H1 (cell line): ENCODE measurements at regions not wholly inside any gene's neighbourhood (a gene's known extent, or its start where the extent isn't known, plus 50 kb on each side); places are given as distances from the start of the nearest gene placed in this dataset.
A peak's percentile ranks its signal among the peaks of the same experiment; 100 is the strongest.

Source experiments
- CTCF ChIA-PET: fragments of 300-600 bp; sonication (Branson Sonifier 250); formaldehyde crosslinking; loops from one replicate; lab custom pipeline; 2021; ENCODE audit not compliant: partially characterized antibody; lab: Charles Lee
- POLR2A ChIA-PET: fragments of 300-600 bp; sonication (Branson Sonifier 250); formaldehyde crosslinking; loops from one replicate; lab custom pipeline; 2021; ENCODE audit warnings: inconsistent platforms; ENCODE audit not compliant: partially characterized antibody; lab: Charles Lee
- DNase-seq, 2 experiments: peaks; one replicate each; pipeline versions ENCODE4 v3.0.0 to v3.0.0-alpha.2; 2010 to 2022; ENCODE audit warnings: low spot score in 2 of 2, low read depth in 1 of 2, mixed read lengths in 1 of 2
- FAIRE-seq: peaks from 2 replicates; lab custom pipeline; 2011; peaks lifted over from hg19 to GRCh38; lab: Jason Lieb, UNC
- H2AFZ ChIP-seq: 2 replicates; pipeline ENCODE4 v1.8.1; 2012; ENCODE audit warnings: low read length, inconsistent platforms
- H2AK5ac ChIP-seq: 2 replicates; pipeline ENCODE4 v1.6.1; 2013; ENCODE audit warnings: low read depth, low read length
- H2BK120ac ChIP-seq: replicated peaks from 2 replicates; pipeline ENCODE3; 2013; ENCODE audit warnings: low read depth, low read length, inconsistent platforms
- H2BK12ac ChIP-seq: 2 replicates; pipeline ENCODE4 v1.6.1; 2013; ENCODE audit warnings: low read depth, low read length
- H2BK15ac ChIP-seq: 2 replicates; pipeline ENCODE4 v1.6.1; 2013; ENCODE audit warnings: low read length
- H2BK20ac ChIP-seq: 2 replicates; pipeline ENCODE4 v1.6.1; 2013; ENCODE audit warnings: low read length
- H2BK5ac ChIP-seq: 2 replicates; pipeline ENCODE4 v1.6.1; 2013; ENCODE audit warnings: low read depth, low read length
- H3K14ac ChIP-seq: 2 replicates; pipeline ENCODE4 v1.6.1; 2013; ENCODE audit warnings: inconsistent platforms; ENCODE audit not compliant: insufficient read length
- H3K18ac ChIP-seq: 2 replicates; pipeline ENCODE4 v1.6.1; 2013; ENCODE audit warnings: low read length; ENCODE audit errors: extremely low read depth
- H3K23ac ChIP-seq: 2 replicates; pipeline ENCODE4 v1.6.1; 2013; ENCODE audit warnings: inconsistent platforms; ENCODE audit not compliant: insufficient read length
- H3K23me2 ChIP-seq: 2 replicates; pipeline ENCODE4 v1.6.1; 2013; ENCODE audit warnings: low read depth, low read length
- H3K27ac ChIP-seq: 2 replicates; pipeline ENCODE4 v1.6.1; 2011; ENCODE audit warnings: low read depth, low read length, inconsistent platforms
- H3K27me3 ChIP-seq, 4 experiments: replicated peaks in 1 of 4; 1 replicate in 1 of 4; 2 replicates in 3 of 4; pipeline versions ENCODE4 v1.6.1 to v1.8.1; 2011 to 2013; ENCODE audit warnings: low read length in 3 of 4, mild to moderate bottlenecking in 3 of 4, inconsistent platforms in 2 of 4, mixed read lengths in 2 of 4, moderate library complexity in 1 of 4; ENCODE audit not compliant: control insufficient read depth in 3 of 4, insufficient read depth in 3 of 4; ENCODE audit errors: extremely low read depth in 1 of 4
- H3K36me3 ChIP-seq, 4 experiments: 2 replicates each; pipeline versions ENCODE4 v1.6.1 to v1.8.1; 2011 to 2013; ENCODE audit warnings: mild to moderate bottlenecking in 4 of 4, low read length in 3 of 4, moderate library complexity in 2 of 4, control low read depth in 1 of 4, inconsistent platforms in 1 of 4; ENCODE audit not compliant: insufficient read depth in 4 of 4, control insufficient read depth in 2 of 4
- H3K4ac ChIP-seq: replicated peaks from 2 replicates; pipeline ENCODE3; 2013; ENCODE audit warnings: low read length, low read depth, mixed read lengths, inconsistent platforms; ENCODE audit not compliant: insufficient read length
- H3K4me1 ChIP-seq, 4 experiments: replicated peaks in 1 of 4; 1 replicate in 1 of 4; 2 replicates in 3 of 4; pipeline versions ENCODE4 v1.6.1 to v1.8.1; 2011 to 2013; ENCODE audit warnings: low read length in 3 of 4, inconsistent platforms in 2 of 4, mixed read lengths in 1 of 4; ENCODE audit not compliant: insufficient read depth in 4 of 4, control insufficient read depth in 3 of 4
- H3K4me2 ChIP-seq, 2 experiments: 2 replicates each; pipeline versions ENCODE4 v1.6.1 to v1.8.1; 2011 to 2013; ENCODE audit warnings: low read depth in 2 of 2, low read length in 2 of 2, control low read depth in 1 of 2, inconsistent platforms in 1 of 2, mild to moderate bottlenecking in 1 of 2; ENCODE audit not compliant: insufficient read depth in 1 of 2
- H3K4me3 ChIP-seq, 4 experiments: fragments of 200-600, 300-600 bp in 1 of 4; sonication (generic), shearing (Covaris generic), sonication (Bioruptor Twin) in 1 of 4; 2 replicates each; pipeline versions ENCODE4 v1.5.1 to v1.8.1; 2011 to 2016; ENCODE audit warnings: low read length in 4 of 4, low read depth in 3 of 4, control low read depth in 2 of 4, inconsistent platforms in 2 of 4, mild to moderate bottlenecking in 2 of 4, mixed read lengths in 1 of 4, moderate library complexity in 1 of 4; ENCODE audit not compliant: insufficient read depth in 2 of 4; ENCODE audit errors: extremely low read depth in 1 of 4
- H3K56ac ChIP-seq: replicated peaks from 2 replicates; pipeline ENCODE3; 2013; ENCODE audit warnings: low read depth, mild to moderate bottlenecking, mixed read lengths, low read length, inconsistent platforms; ENCODE audit not compliant: insufficient read length
- H3K79me1 ChIP-seq: 2 replicates; pipeline ENCODE4 v1.6.1; 2013; ENCODE audit warnings: low read depth, low read length, control low read depth
- H3K79me2 ChIP-seq, 2 experiments: 2 replicates each; pipeline versions ENCODE4 v1.6.1 to v1.8.1; 2012 to 2013; ENCODE audit warnings: low read length in 2 of 2, mild to moderate bottlenecking in 2 of 2, inconsistent platforms in 1 of 2; ENCODE audit not compliant: insufficient read depth in 2 of 2, control insufficient read depth in 1 of 2
- H3K9ac ChIP-seq, 4 experiments: replicated peaks in 1 of 4; 1 replicate in 1 of 4; 2 replicates in 3 of 4; pipeline versions ENCODE4 v1.6.1 to v1.8.1; 2011 to 2013; ENCODE audit warnings: low read depth in 3 of 4, low read length in 3 of 4, control low read depth in 2 of 4, mild to moderate bottlenecking in 2 of 4, moderate library complexity in 2 of 4, inconsistent platforms in 1 of 4; ENCODE audit errors: extremely low read depth in 1 of 4
- H3K9me3 ChIP-seq, 2 experiments: 2 replicates each; pipeline versions ENCODE4 v1.6.1 to v1.8.1; 2012 to 2013; ENCODE audit warnings: mild to moderate bottlenecking in 2 of 2, moderate library complexity in 2 of 2, control low read depth in 1 of 2, inconsistent platforms in 1 of 2, low read depth in 1 of 2, low read length in 1 of 2, mixed read lengths in 1 of 2; ENCODE audit not compliant: insufficient read depth in 2 of 2
- H4K20me1 ChIP-seq, 2 experiments: replicated peaks in 1 of 2; 2 replicates each; pipeline versions ENCODE3 to v1.8.1; 2011 to 2013; ENCODE audit warnings: inconsistent platforms in 2 of 2, low read length in 2 of 2, mild to moderate bottlenecking in 1 of 2; ENCODE audit not compliant: insufficient read depth in 2 of 2, control insufficient read depth in 1 of 2
- H4K5ac ChIP-seq: 2 replicates; pipeline ENCODE4 v1.6.1; 2013; ENCODE audit warnings: low read length, low read depth, mixed read lengths, inconsistent platforms; ENCODE audit not compliant: insufficient read length
- H4K8ac ChIP-seq: 2 replicates; pipeline ENCODE4 v1.8.0; 2013; ENCODE audit warnings: mild to moderate bottlenecking, moderate library complexity, low read length, inconsistent platforms; ENCODE audit not compliant: insufficient read depth; ENCODE audit errors: extremely low read depth
- H4K91ac ChIP-seq: replicated peaks from 2 replicates; pipeline ENCODE3; 2013; ENCODE audit warnings: low read length, mixed read lengths, inconsistent platforms; ENCODE audit not compliant: insufficient read length
- CBX5 ChIP-seq: fragments of 300-800, 300-1000 bp; sonication (generic); IDR thresholded peaks from 2 replicates; pipeline ENCODE4 v1.7.1; 2016; ENCODE audit warnings: antibody characterized with exemption, low read length, low read depth
- EP300 ChIP-seq, 2 experiments: IDR thresholded peaks; 1 replicate in 1 of 2; 2 replicates in 1 of 2; pipeline ENCODE4 v1.6.1; 2011 to 2012; ENCODE audit warnings: low read depth in 2 of 2, low read length in 2 of 2, mild to moderate bottlenecking in 2 of 2, borderline replicate concordance in 1 of 2, inconsistent platforms in 1 of 2, moderate library complexity in 1 of 2
- FOSL1 ChIP-seq: IDR thresholded peaks from 2 replicates; pipeline ENCODE4 v1.6.1; 2011; ENCODE audit warnings: mild to moderate bottlenecking, low read depth, low read length, moderate library complexity; ENCODE audit not compliant: insufficient read depth
- POLR2AphosphoS5 ChIP-seq: IDR thresholded peaks from 2 replicates; pipeline ENCODE4 v1.6.1; 2011; ENCODE audit warnings: low read depth, low read length
- RFX5 ChIP-seq: IDR thresholded peaks from 2 replicates; pipeline ENCODE4 v1.6.1; 2011; ENCODE audit warnings: low read depth, low read length, improper control_type of control experiment, borderline replicate concordance
- TCF12 ChIP-seq: IDR thresholded peaks from 2 replicates; pipeline ENCODE4 v1.6.1; 2011; ENCODE audit warnings: low read depth, mild to moderate bottlenecking, low read length
- WGBS, 2 experiments: shearing (Covaris generic) in 1 of 2; methylation state at CpG; one replicate each; pipeline versions ENCODE4 v1.1.6 to v1.1.7; 2013 to 2015; ENCODE audit warnings: low lambda C conversion rate in 2 of 2, mixed read lengths in 2 of 2, inconsistent platforms in 1 of 2, low coverage in 1 of 2, missing lambda C conversion rate in 1 of 2; ENCODE audit not compliant: insufficient replicate concordance in 2 of 2, insufficient coverage in 1 of 2, insufficient read length in 1 of 2; ENCODE audit errors: extremely low coverage in 1 of 2, missing lambda C conversion rate in 1 of 2; 5-methylcytosine and 5-hydroxymethylcytosine counted together

DNA sequence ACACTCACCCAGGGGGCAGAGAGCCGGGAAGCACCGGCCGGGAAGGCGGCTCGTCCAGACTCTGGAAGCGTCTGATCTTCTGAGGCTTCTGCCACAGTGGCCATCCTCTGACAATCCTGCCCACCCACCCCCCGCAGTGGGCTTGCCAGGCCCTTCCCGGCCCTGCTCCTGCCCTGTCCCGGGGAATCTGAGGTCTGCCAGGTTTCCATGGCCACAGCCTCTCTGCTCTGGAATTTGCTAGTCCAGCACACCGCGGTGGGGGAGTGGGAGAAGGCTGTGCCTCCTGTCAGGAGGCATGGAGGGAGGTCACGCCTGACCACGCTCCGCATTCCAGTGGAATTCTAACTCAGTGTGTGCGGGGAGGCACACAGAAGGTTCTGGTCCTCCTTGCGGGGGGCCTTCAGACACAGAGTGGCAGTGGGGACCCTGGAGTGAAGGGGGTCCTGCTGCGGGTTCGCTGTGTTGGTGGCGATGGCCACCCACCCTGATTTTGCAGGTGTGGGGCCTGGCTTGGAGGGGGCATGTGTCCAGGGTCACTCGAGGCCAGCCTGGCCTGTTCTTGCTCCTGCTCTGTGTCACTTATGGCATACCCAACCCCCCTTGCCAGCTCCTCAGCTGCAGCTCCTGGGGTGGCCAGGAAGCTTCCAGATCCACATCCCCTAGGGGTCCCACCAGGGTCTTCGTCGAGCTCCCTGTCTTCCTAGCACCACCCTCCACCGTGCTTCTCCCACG is 55.6 kb upstream of the ADRA2C start:
- Histone ChIP-seq H3K9me3 (no peaks in the 10 kb centered on the region), H3K36me3 (no peaks in the 10 kb centered on the region), H3K4me1 (no peaks in the 10 kb centered on the region; a peak in 1 of 7 replicates), H4K91ac (no peak overlapping the region), H2BK20ac (no peak overlapping the region), H3K79me2 (no peaks in the 10 kb centered on the region), H3K14ac (no peak overlapping the region), H4K8ac (peak overlapping the region; percentile 57), H2BK5ac (no peak overlapping the region), H3K27ac (no peak overlapping the region), H3K4ac (no peak overlapping the region), H2BK15ac (0 out of 2 replicates have a peak overlapping the region, but pooled peaks have one; percentile 61), H3K23me2 (peaks cover 9% of the 10 kb centered on the region; the same call in 1 of the 2 replicates), H2BK120ac (no peak overlapping the region), H2AK5ac (no peak overlapping the region), H3K27me3 (no peaks in the 10 kb centered on the region; a peak in 2 of 7 replicates), H2AFZ (no peak overlapping the region), H3K9ac (no peak overlapping the region), H4K5ac (no peak overlapping the region), H3K4me2 (no peak overlapping the region), H4K20me1 (peaks cover 0 to 9% of the 10 kb centered on the region in 2 experiments), H3K56ac (no peak overlapping the region), H3K23ac (no peak overlapping the region), H2BK12ac (no peak overlapping the region; the same call in 1 of the 2 replicates), H3K18ac (peak overlapping the region; percentile 19; the same call in 1 of the 2 replicates), H3K4me3 (no peak overlapping the region), H3K79me1 (no peaks in the 10 kb centered on the region)
- ChIA-PET POLR2A (no interaction called here), CTCF (interaction anchor here (0.7 to 2.0 kb wide), 4 partner anchors 38 to 73 kb away, joined by 4 to 6 read pairs (median 4); no protein-coding TSS in a partner anchor)
- 92% methylated on average over 15 of the region's 24 CpGs; no CpG with 5 or more reads in 1 of the 2 experiments for WGBS, 2 experiments
- DNase-seq, result no peak
- no peak for FAIRE-seq
- TF ChIP-seq EP300 (IDR thresholded peaks at IDR 0.05; ENCODE audit: borderline replicate concordance in 1 of 2, low read depth in 2 of 2, low read length in 2 of 2) (no peak), FOSL1 (no peak), TCF12 (no peak), POLR2AphosphoS5 (no peak), CBX5 (no peak), RFX5 (no peak)
